Endothelial cell of umbilical vein (primary cell): ENCODE measurements at regions not wholly inside any gene's neighbourhood (a gene's known extent, or its start where the extent isn't known, plus 50 kb on each side); places are given as distances from the start of the nearest gene placed in this dataset.

Source experiments
- BruUV-seq: library from RNA; stranded (reverse); fragments of 400-500 nt; replicated peaks from 2 replicates; lab custom pipeline; 2021; lab: Mats Ljungman, UMichigan
- CTCF ChIA-PET: fragments of 300-600, 350-600 bp; sonication (Branson Sonifier 250); formaldehyde crosslinking; loops from one replicate; lab custom pipeline; 2021; ENCODE audit warnings: antibody characterized with exemption, inconsistent platforms; lab: Charles Lee
- POLR2A ChIA-PET: fragments of 300-600, 350-600 bp; sonication (Branson Sonifier 250); formaldehyde crosslinking; loops from one replicate; lab custom pipeline; 2021; ENCODE audit warnings: antibody characterized with exemption, inconsistent platforms; lab: Charles Lee
- DNase-seq: peaks from one replicate; pipeline ENCODE4 v3.0.0-alpha.2; 2011; ENCODE audit warnings: low read depth, low spot score
- FAIRE-seq: peaks from 2 replicates; lab custom pipeline; 2011; peaks lifted over from hg19 to GRCh38; lab: Jason Lieb, UNC
- H2AFZ ChIP-seq: 2 replicates; pipeline ENCODE4 v1.6.0; 2012; ENCODE audit warnings: low read depth, low read length, control low read depth, inconsistent platforms
- H3K27ac ChIP-seq: 2 replicates; pipeline ENCODE4 v1.5.1; 2011; ENCODE audit warnings: low read depth, mild to moderate bottlenecking, control low read depth, low read length, moderate library complexity; ENCODE audit not compliant: insufficient read depth
- H3K27me3 ChIP-seq, 2 experiments: 2 replicates each; pipeline versions ENCODE4 v1.6.0 to v1.6.1; 2011; ENCODE audit warnings: low read length in 2 of 2, mixed read lengths in 1 of 2; ENCODE audit not compliant: control insufficient read depth in 2 of 2, insufficient read depth in 2 of 2
- H3K36me3 ChIP-seq, 2 experiments: 2 replicates in 1 of 2; 3 replicates in 1 of 2; pipeline ENCODE4 v1.5.1; 2011; ENCODE audit warnings: low read length in 2 of 2, mild to moderate bottlenecking in 1 of 2, moderate library complexity in 1 of 2; ENCODE audit not compliant: control insufficient read depth in 2 of 2, insufficient read depth in 2 of 2; ENCODE audit errors: extremely low read depth in 1 of 2
- H3K4me1 ChIP-seq: 3 replicates; pipeline ENCODE4 v1.5.1; 2011; ENCODE audit warnings: mild to moderate bottlenecking, low read length; ENCODE audit not compliant: control insufficient read depth, insufficient read depth; ENCODE audit errors: extremely low read depth
- H3K4me2 ChIP-seq: 2 replicates; pipeline ENCODE4 v1.6.1; 2011; ENCODE audit warnings: low read length, control low read depth, mixed read lengths; ENCODE audit not compliant: insufficient read depth
- H3K4me3 ChIP-seq, 3 experiments: fragments of 200-600 bp in 1 of 3; sonication (generic), shearing (Covaris generic) in 1 of 3; replicated peaks in 1 of 3; 2 replicates each; pipeline ENCODE4 v1.5.1; 2011 to 2016; ENCODE audit warnings: control low read depth in 3 of 3, low read length in 3 of 3, mild to moderate bottlenecking in 2 of 3, inconsistent platforms in 1 of 3, low read depth in 1 of 3, moderate library complexity in 1 of 3; ENCODE audit not compliant: insufficient read depth in 1 of 3
- H3K79me2 ChIP-seq: 2 replicates; pipeline ENCODE4 v1.6.0; 2012; ENCODE audit warnings: low read length, inconsistent platforms; ENCODE audit not compliant: control insufficient read depth, insufficient read depth
- H3K9ac ChIP-seq: replicated peaks from 2 replicates; pipeline ENCODE3; 2011; ENCODE audit warnings: low read length, control low read depth; ENCODE audit not compliant: insufficient read depth; ENCODE audit errors: extremely low read depth
- H3K9me1 ChIP-seq: replicated peaks from 3 replicates; pipeline ENCODE4 v1.6.0; 2011; ENCODE audit warnings: mild to moderate bottlenecking, low read length; ENCODE audit not compliant: control insufficient read depth, insufficient read depth; ENCODE audit errors: extremely low read depth
- H3K9me3 ChIP-seq: replicated peaks from 2 replicates; pipeline ENCODE4 v1.5.1; 2012; ENCODE audit warnings: low read length, inconsistent platforms; ENCODE audit not compliant: control insufficient read depth, insufficient read depth
- H4K20me1 ChIP-seq: replicated peaks from 2 replicates; pipeline ENCODE3; 2011; ENCODE audit warnings: mild to moderate bottlenecking, low read length; ENCODE audit not compliant: control insufficient read depth, insufficient read depth; ENCODE audit errors: extremely low read depth
- CTCF ChIP-seq, 2 donors: IDR thresholded peaks; 1 replicate in 1 of 2; 2 replicates in 1 of 2; pipeline ENCODE4 v1.5.1; 2011; ENCODE audit warnings: low read length in 2 of 2, mild to moderate bottlenecking in 2 of 2, moderate library complexity in 2 of 2, control low read depth in 1 of 2, inconsistent platforms in 1 of 2, low read depth in 1 of 2; ENCODE audit not compliant: insufficient read depth in 1 of 2; ENCODE audit errors: extremely low read depth in 1 of 2
- EZH2 ChIP-seq: IDR thresholded peaks from 2 replicates; pipeline ENCODE4 v1.6.1; 2012; ENCODE audit warnings: borderline replicate concordance, low read depth, mild to moderate bottlenecking, moderate library complexity, low read length, inconsistent platforms; ENCODE audit not compliant: severe bottlenecking
- FOS ChIP-seq: IDR thresholded peaks from 2 replicates; pipeline ENCODE4 v1.6.1; 2011; ENCODE audit warnings: mild to moderate bottlenecking, low read length, moderate library complexity, borderline replicate concordance; ENCODE audit not compliant: insufficient read depth
- GATA2 ChIP-seq: IDR thresholded peaks from 2 replicates; pipeline ENCODE4 v1.7.0; 2011; ENCODE audit warnings: low read depth, mild to moderate bottlenecking, moderate library complexity, mixed read lengths, low read length; ENCODE audit not compliant: insufficient read length, insufficient read depth
- JUN ChIP-seq: IDR thresholded peaks from 2 replicates; pipeline ENCODE4 v1.6.1; 2011; ENCODE audit warnings: borderline replicate concordance, low read depth; ENCODE audit not compliant: insufficient read length, insufficient read depth
- MAX ChIP-seq: IDR thresholded peaks from 2 replicates; pipeline ENCODE4 v1.6.1; 2011; ENCODE audit not compliant: insufficient read depth, insufficient read length
- MYC ChIP-seq: IDR thresholded peaks from one replicate; pipeline ENCODE4 v1.6.1; 2011; ENCODE audit warnings: mild to moderate bottlenecking, low read depth, low read length
- POLR2A ChIP-seq: IDR thresholded peaks from 2 replicates; pipeline ENCODE4 v1.6.1; 2012; ENCODE audit warnings: low read depth, mild to moderate bottlenecking, control low read depth, low read length
- POLR2AphosphoS5 ChIP-seq: IDR thresholded peaks from 2 replicates; pipeline ENCODE4 v1.6.1; 2012; ENCODE audit warnings: low read depth, mild to moderate bottlenecking, control low read depth, low read length, moderate library complexity; ENCODE audit not compliant: insufficient read depth
- dilution Hi-C: fragments of 300-500 bp; cut with MboI; formaldehyde crosslinking; loops from one replicate; pipeline ENCODE4 v1.15.0; 2019; ENCODE audit warnings: low sequenced_read_pairs; ENCODE audit not compliant: extremely low pct_ligation_motif_present
- intact Hi-C: fragments of 100-400 bp; cut with micrococcal nuclease; formaldehyde crosslinking; loops from one replicate; pipeline ENCODE4 v1.10.0; 2022

- BruUV-seq: no TSS peak
- no peaks in the 10 kb centered on the region for H4K20me1 ChIP-seq
- TF ChIP-seq MAX (no peak), POLR2AphosphoS5 (no peak), GATA2 (no peak), CTCF (IDR thresholded peaks at IDR 0.05; ENCODE audit: extremely low read depth in 1 of 2, insufficient read depth in 1 of 2, low read depth in 1 of 2, low read length in 2 of 2) (no peak), JUN (no peak)
- no peaks in the 10 kb centered on the region for H3K9me1 ChIP-seq
- H3K27me3 ChIP-seq: no peaks in the 10 kb centered on the region
- no peak overlapping the region for H3K27ac ChIP-seq
- H3K4me3 ChIP-seq: no peak overlapping the region
- H3K4me1 ChIP-seq: no peaks in the 10 kb centered on the region
- dilution Hi-C loops: no loop called here
- H3K9me3 ChIP-seq: peaks cover 2% of the 10 kb centered on the region
- no peak overlapping the region for H3K9ac ChIP-seq
- CTCF ChIA-PET: no interaction called here
- no peaks in the 10 kb centered on the region for H3K36me3 ChIP-seq
- no peaks in the 10 kb centered on the region for H3K79me2 ChIP-seq
- POLR2A ChIA-PET: no interaction called here
- intact Hi-C loops: no loop called here
- no peak for DNase-seq
- H3K4me2 ChIP-seq: no peak overlapping the region
- no peak for FAIRE-seq
- no peak overlapping the region for H2AFZ ChIP-seq
Measured at GRCh38 chr5:175337680-175338079, 106.3 kb downstream of the DRD1 start.

- BruUV-seq: no TSS peak
- FAIRE-seq (no peak), DNase-seq (no peak)
- Histone ChIP-seq H3K9ac (no peak overlapping the region), H3K27me3 (no peaks in the 10 kb centered on the region), H3K9me3 (peaks cover 2% of the 10 kb centered on the region), H3K79me2 (no peaks in the 10 kb centered on the region), H3K4me1 (no peaks in the 10 kb centered on the region), H3K4me2 (no peak overlapping the region), H4K20me1 (no peaks in the 10 kb centered on the region), H3K36me3 (no peaks in the 10 kb centered on the region), H3K9me1 (no peaks in the 10 kb centered on the region), H3K4me3 (no peak overlapping the region), H3K27ac (no peak overlapping the region), H2AFZ (no peak overlapping the region)
- intact Hi-C loops (no loop called here), dilution Hi-C loops (no loop called here)
- ChIA-PET CTCF (no interaction called here), POLR2A (no interaction called here)
- TF ChIP-seq FOS (no peak), GATA2 (no peak), JUN (no peak), POLR2AphosphoS5 (no peak), EZH2 (no peak), MYC (no peak), MAX (no peak), POLR2A (no peak), CTCF (IDR thresholded peaks at IDR 0.05; ENCODE audit: extremely low read depth in 1 of 2, insufficient read depth in 1 of 2, low read depth in 1 of 2, low read length in 2 of 2) (no peak)
Measured at GRCh38 chr5:175336781-175337180, 107.2 kb downstream of the DRD1 start.
